SK-N-SH (cell line): ENCODE measurements at regions not wholly inside any gene's neighbourhood (a gene's known extent, or its start where the extent isn't known, plus 50 kb on each side); places are given as distances from the start of the nearest gene placed in this dataset.

Source experiments
- CTCF ChIA-PET: fragments of 300-600, 350-600 bp; formaldehyde crosslinking; extraction: SDS; loops from one replicate; lab custom pipeline; 2021; lab: Yijun Ruan, JAX
- POLR2A ChIA-PET: fragments of 350-600 bp; sonication (Branson Sonifier 250); formaldehyde crosslinking; extraction: SDS; loops from one replicate; lab custom pipeline; 2020; ENCODE audit warnings: antibody characterized with exemption, inconsistent platforms; lab: Yijun Ruan, JAX
- DNase-seq: peaks from one replicate; pipeline ENCODE4 v3.0.0; 2012
- H2AFZ ChIP-seq: fragments of 200-600 bp; sonication (generic); 2 replicates; pipeline ENCODE4 v1.8.1; 2016; ENCODE audit warnings: antibody characterized with exemption, mild to moderate bottlenecking, low read depth
- H3F3A ChIP-seq: fragments of 200-600 bp; sonication (generic); replicated peaks from 2 replicates; pipeline ENCODE3; 2016; ENCODE audit warnings: antibody characterized with exemption, mild to moderate bottlenecking; ENCODE audit not compliant: insufficient read depth
- H3K27ac ChIP-seq, 2 experiments: fragments of 200-500 bp in 1 of 2; fragments of 200-600 bp in 1 of 2; sonication (Bioruptor generic) in 1 of 2; sonication (generic), shearing (Covaris generic) in 1 of 2; 2 replicates each; pipeline versions ENCODE4 v1.5.1 to v1.6.1; 2014 to 2016; ENCODE audit warnings: low read depth in 2 of 2, inconsistent platforms in 1 of 2, low read length in 1 of 2, mild to moderate bottlenecking in 1 of 2, mixed read lengths in 1 of 2
- H3K27me3 ChIP-seq: fragments of 200-600 bp; sonication (generic), shearing (Covaris generic); 2 replicates; pipeline ENCODE4 v1.6.1; 2016; ENCODE audit warnings: mixed run types; ENCODE audit not compliant: insufficient read depth
- H3K36me3 ChIP-seq, 2 experiments: fragments of 200-500 bp in 1 of 2; fragments of 200-600 bp in 1 of 2; sonication (Bioruptor generic) in 1 of 2; sonication (generic) in 1 of 2; replicated peaks in 1 of 2; 2 replicates each; pipeline versions ENCODE3 to v1.5.1; 2014 to 2016; ENCODE audit warnings: low read length in 1 of 2, mild to moderate bottlenecking in 1 of 2; ENCODE audit not compliant: insufficient read depth in 2 of 2, control insufficient read depth in 1 of 2
- H3K4me1 ChIP-seq, 2 experiments: fragments of 200-500 bp in 1 of 2; fragments of 200-600 bp in 1 of 2; sonication (Bioruptor generic) in 1 of 2; sonication (generic), shearing (Covaris generic) in 1 of 2; 2 replicates each; pipeline versions ENCODE4 v1.5.1 to v1.6.1; 2014 to 2016; ENCODE audit warnings: low read depth in 1 of 2, low read length in 1 of 2, mixed run types in 1 of 2; ENCODE audit not compliant: insufficient read depth in 2 of 2, control insufficient read depth in 1 of 2
- H3K4me2 ChIP-seq: fragments of 200-600 bp; sonication (generic), shearing (Covaris generic); 2 replicates; pipeline ENCODE4 v1.6.1; 2017; ENCODE audit warnings: mixed run types
- H3K4me3 ChIP-seq, 2 experiments: fragments of 200-500 bp in 1 of 2; fragments of 200-600 bp in 1 of 2; sonication (Bioruptor generic) in 1 of 2; sonication (generic), shearing (Covaris generic) in 1 of 2; 2 replicates each; pipeline versions ENCODE4 v1.5.1 to v1.8.1; 2014 to 2016; ENCODE audit warnings: low read depth in 2 of 2, inconsistent platforms in 1 of 2, low read length in 1 of 2, mild to moderate bottlenecking in 1 of 2, mixed read lengths in 1 of 2, moderate library complexity in 1 of 2
- H3K79me2 ChIP-seq: fragments of 200-600 bp; sonication (generic); 2 replicates; pipeline ENCODE4 v1.8.1; 2017; ENCODE audit warnings: mild to moderate bottlenecking; ENCODE audit not compliant: insufficient read depth
- H3K9ac ChIP-seq: fragments of 200-600 bp; sonication (generic); 2 replicates; pipeline ENCODE4 v1.6.1; 2017; ENCODE audit warnings: mixed run types
- H3K9me2 ChIP-seq: fragments of 200-600 bp; sonication (generic); 2 replicates; pipeline ENCODE4 v1.6.1; 2017; ENCODE audit warnings: mixed run types
- H3K9me3 ChIP-seq: fragments of 200-600 bp; sonication (generic); 2 replicates; pipeline ENCODE4 v1.6.1; 2017; ENCODE audit warnings: mixed run types, mild to moderate bottlenecking, moderate library complexity
- H4K20me1 ChIP-seq: fragments of 200-600 bp; sonication (generic); 2 replicates; pipeline ENCODE4 v1.6.1; 2017; ENCODE audit warnings: mild to moderate bottlenecking, mixed run types; ENCODE audit not compliant: insufficient read depth
- ELF1 ChIP-seq: IDR thresholded peaks from 2 replicates; pipeline ENCODE4 v1.4.0; 2012
- EP300 ChIP-seq, 2 experiments: IDR thresholded peaks; 2 replicates each; pipeline versions ENCODE4 v1.4.0 to v1.6.1; 2012; ENCODE audit warnings: borderline replicate concordance in 1 of 2, low read depth in 1 of 2, low read length in 1 of 2
- EZH2phosphoT487 ChIP-seq: fragments of 200-600 bp; sonication (generic); IDR thresholded peaks from 2 replicates; pipeline ENCODE4 v1.6.1; 2017; ENCODE audit warnings: low read depth, mixed run types, mild to moderate bottlenecking, antibody characterized with exemption, moderate library complexity, borderline replicate concordance
- FOXM1 ChIP-seq: IDR thresholded peaks from 2 replicates; pipeline ENCODE4 v1.4.0; 2012; ENCODE audit warnings: low read depth, mild to moderate bottlenecking
- JUND ChIP-seq: IDR thresholded peaks from 2 replicates; pipeline ENCODE4 v1.4.0; 2012
- MXI1 ChIP-seq: IDR thresholded peaks from 2 replicates; pipeline ENCODE4 v1.6.1; 2012; ENCODE audit warnings: mild to moderate bottlenecking, low read depth, low read length, improper control_type of control experiment
- NFIC ChIP-seq: IDR thresholded peaks from 2 replicates; pipeline ENCODE4 v1.4.0; 2012; ENCODE audit warnings: borderline replicate concordance
- NRF1 ChIP-seq: IDR thresholded peaks from 2 replicates; pipeline ENCODE4 v1.6.1; 2012; ENCODE audit warnings: low read depth, mild to moderate bottlenecking, low read length
- POLR2AphosphoS5 ChIP-seq: IDR thresholded peaks from 2 replicates; pipeline ENCODE4 v1.6.1; 2012; ENCODE audit warnings: low read depth, low read length
- RCOR1 ChIP-seq: fragments of 150-350 bp; IDR thresholded peaks from 2 replicates; pipeline ENCODE4 v1.6.1; 2017; ENCODE audit warnings: antibody characterized with exemption, low read length
- RXRA ChIP-seq: IDR thresholded peaks from 2 replicates; pipeline ENCODE4 v1.4.0; 2012; ENCODE audit warnings: low read depth, mild to moderate bottlenecking, borderline replicate concordance
- SMC3 ChIP-seq: IDR thresholded peaks from 2 replicates; pipeline ENCODE4 v1.6.1; 2012; ENCODE audit warnings: low read depth, low read length, improper control_type of control experiment
- TCF12 ChIP-seq: IDR thresholded peaks from 2 replicates; pipeline ENCODE4 v1.4.0; 2012
- YY1 ChIP-seq: IDR thresholded peaks from 2 replicates; pipeline ENCODE4 v1.4.0; 2012; ENCODE audit warnings: low read depth, mild to moderate bottlenecking
- WGBS: methylation state at CpG from one replicate; pipeline ENCODE4 v1.1.6; 2017; ENCODE audit warnings: low lambda C conversion rate; 5-methylcytosine and 5-hydroxymethylcytosine counted together
- TF ChIP-seq, protein P1 (sequence below): fragments of 150-350 bp; IDR thresholded peaks from 2 replicates; pipeline ENCODE4 v1.6.1; 2016; ENCODE audit warnings: mild to moderate bottlenecking, low read depth, low read length
- TF ChIP-seq, protein P2 (sequence below): IDR thresholded peaks from 2 replicates; pipeline ENCODE4 v1.4.0; 2012; ENCODE audit warnings: low read depth
- TF ChIP-seq, protein P3 (sequence below): IDR thresholded peaks from 2 replicates; pipeline ENCODE4 v1.4.0; 2012; ENCODE audit warnings: low read depth, borderline replicate concordance
- TF ChIP-seq, protein P4 (sequence below): IDR thresholded peaks from 2 replicates; pipeline ENCODE4 v1.6.1; 2012; ENCODE audit warnings: mild to moderate bottlenecking, low read depth, low read length, moderate library complexity

DNA sequence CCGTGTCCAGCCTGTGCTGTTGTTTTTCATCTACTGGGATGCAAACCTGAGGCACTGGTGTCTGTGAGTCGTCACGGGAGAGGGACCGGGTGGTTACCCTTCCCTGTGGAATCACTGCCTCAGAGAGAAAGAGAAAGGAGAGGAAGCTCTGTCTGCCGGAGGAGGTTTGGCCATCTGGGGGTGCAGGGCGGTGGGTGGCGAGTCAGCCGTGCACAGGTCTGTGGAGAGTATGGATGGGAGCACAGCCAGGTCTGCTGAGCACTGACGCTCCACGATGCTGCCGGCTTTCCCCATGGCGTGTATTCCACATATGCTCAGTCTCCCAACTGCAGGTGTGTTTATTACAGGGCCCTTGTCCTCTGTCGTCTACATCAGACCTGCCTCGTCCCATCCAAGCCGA, 395.2 kb upstream of the IRX4 start:
- 5% methylated on average over 15 of the region's 15 CpGs for WGBS
- Histone ChIP-seq H3K27me3 (peaks cover 27% of the 10 kb centered on the region; the same call in 1 of the 2 replicates), H2AFZ (no peak overlapping the region), H3F3A (no peaks in the 10 kb centered on the region), H3K27ac (no peak overlapping the region), H3K4me1 (no peaks in the 10 kb centered on the region), H3K9ac (no peak overlapping the region), H3K4me3 (no peak overlapping the region), H3K9me2 (no peaks in the 10 kb centered on the region), H3K79me2 (no peaks in the 10 kb centered on the region), H3K4me2 (no peak overlapping the region), H3K36me3 (no peaks in the 10 kb centered on the region), H4K20me1 (no peaks in the 10 kb centered on the region), H3K9me3 (no peaks in the 10 kb centered on the region)
- TF ChIP-seq EZH2phosphoT487: no peak
- no peak for TF ChIP-seq YY1
- TF ChIP-seq ELF1: no peak
- TF ChIP-seq JUND: no peak
- TF ChIP-seq EP300 (IDR thresholded peaks at IDR 0.05; ENCODE audit: borderline replicate concordance in 1 of 2, low read depth in 1 of 2, low read length in 1 of 2): no peak
- TF ChIP-seq, protein P1, sequence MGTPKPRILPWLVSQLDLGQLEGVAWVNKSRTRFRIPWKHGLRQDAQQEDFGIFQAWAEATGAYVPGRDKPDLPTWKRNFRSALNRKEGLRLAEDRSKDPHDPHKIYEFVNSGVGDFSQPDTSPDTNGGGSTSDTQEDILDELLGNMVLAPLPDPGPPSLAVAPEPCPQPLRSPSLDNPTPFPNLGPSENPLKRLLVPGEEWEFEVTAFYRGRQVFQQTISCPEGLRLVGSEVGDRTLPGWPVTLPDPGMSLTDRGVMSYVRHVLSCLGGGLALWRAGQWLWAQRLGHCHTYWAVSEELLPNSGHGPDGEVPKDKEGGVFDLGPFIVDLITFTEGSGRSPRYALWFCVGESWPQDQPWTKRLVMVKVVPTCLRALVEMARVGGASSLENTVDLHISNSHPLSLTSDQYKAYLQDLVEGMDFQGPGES: no peak
- TF ChIP-seq, protein P2, sequence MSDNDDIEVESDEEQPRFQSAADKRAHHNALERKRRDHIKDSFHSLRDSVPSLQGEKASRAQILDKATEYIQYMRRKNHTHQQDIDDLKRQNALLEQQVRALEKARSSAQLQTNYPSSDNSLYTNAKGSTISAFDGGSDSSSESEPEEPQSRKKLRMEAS: no peak
- TF ChIP-seq RCOR1: no peak
- no peak for TF ChIP-seq POLR2AphosphoS5
- TF ChIP-seq, protein P3, sequence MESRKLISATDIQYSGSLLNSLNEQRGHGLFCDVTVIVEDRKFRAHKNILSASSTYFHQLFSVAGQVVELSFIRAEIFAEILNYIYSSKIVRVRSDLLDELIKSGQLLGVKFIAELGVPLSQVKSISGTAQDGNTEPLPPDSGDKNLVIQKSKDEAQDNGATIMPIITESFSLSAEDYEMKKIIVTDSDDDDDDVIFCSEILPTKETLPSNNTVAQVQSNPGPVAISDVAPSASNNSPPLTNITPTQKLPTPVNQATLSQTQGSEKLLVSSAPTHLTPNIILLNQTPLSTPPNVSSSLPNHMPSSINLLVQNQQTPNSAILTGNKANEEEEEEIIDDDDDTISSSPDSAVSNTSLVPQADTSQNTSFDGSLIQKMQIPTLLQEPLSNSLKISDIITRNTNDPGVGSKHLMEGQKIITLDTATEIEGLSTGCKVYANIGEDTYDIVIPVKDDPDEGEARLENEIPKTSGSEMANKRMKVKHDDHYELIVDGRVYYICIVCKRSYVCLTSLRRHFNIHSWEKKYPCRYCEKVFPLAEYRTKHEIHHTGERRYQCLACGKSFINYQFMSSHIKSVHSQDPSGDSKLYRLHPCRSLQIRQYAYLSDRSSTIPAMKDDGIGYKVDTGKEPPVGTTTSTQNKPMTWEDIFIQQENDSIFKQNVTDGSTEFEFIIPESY: no peak
- TF ChIP-seq TCF12: no peak
- TF ChIP-seq FOXM1: no peak
- no peak for TF ChIP-seq RXRA
- ChIA-PET POLR2A (no interaction called here), CTCF (no interaction called here)
- DNase-seq: no peak

DNA sequence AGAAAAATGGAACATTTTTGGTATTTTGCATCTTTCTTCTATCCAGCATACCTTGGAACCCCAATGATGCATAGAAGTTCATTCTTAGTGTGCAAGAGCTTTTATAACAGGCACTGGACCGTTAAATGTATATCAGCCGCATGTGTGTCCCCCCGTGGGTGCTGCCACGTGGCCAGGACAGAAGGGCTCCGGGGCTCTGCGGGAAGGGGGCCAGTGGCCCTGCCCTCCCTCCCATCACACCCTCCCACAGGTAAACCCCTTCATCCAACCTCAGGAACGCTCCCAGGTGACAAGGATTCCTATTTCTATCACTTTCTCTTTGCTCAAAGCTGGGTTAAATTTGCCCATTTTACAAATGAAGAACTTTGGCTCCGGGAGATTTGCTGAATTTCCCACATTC, 393.4 kb upstream of the IRX4 start:
- Histone ChIP-seq H3K27me3 (peaks cover 27% of the 10 kb centered on the region; the same call in 1 of the 2 replicates), H3K4me1 (no peaks in the 10 kb centered on the region), H3K9me2 (no peaks in the 10 kb centered on the region), H3K4me3 (no peak overlapping the region), H3K9me3 (no peaks in the 10 kb centered on the region), H3K27ac (no peak overlapping the region), H2AFZ (no peak overlapping the region), H3K36me3 (no peaks in the 10 kb centered on the region), H4K20me1 (no peaks in the 10 kb centered on the region), H3K9ac (no peak overlapping the region), H3K79me2 (no peaks in the 10 kb centered on the region), H3K4me2 (no peak overlapping the region), H3F3A (no peaks in the 10 kb centered on the region)
- CTCF ChIA-PET: no interaction called here
- POLR2A ChIA-PET: no interaction called here
- DNase-seq: no peak
- WGBS: 1% methylated on average over 6 of the region's 8 CpGs
- no peak for TF ChIP-seq POLR2AphosphoS5
- TF ChIP-seq NRF1: no peak
- TF ChIP-seq, protein P2: no peak
- TF ChIP-seq, protein P1: no peak
- no peak for TF ChIP-seq NFIC
- TF ChIP-seq, protein P4, sequence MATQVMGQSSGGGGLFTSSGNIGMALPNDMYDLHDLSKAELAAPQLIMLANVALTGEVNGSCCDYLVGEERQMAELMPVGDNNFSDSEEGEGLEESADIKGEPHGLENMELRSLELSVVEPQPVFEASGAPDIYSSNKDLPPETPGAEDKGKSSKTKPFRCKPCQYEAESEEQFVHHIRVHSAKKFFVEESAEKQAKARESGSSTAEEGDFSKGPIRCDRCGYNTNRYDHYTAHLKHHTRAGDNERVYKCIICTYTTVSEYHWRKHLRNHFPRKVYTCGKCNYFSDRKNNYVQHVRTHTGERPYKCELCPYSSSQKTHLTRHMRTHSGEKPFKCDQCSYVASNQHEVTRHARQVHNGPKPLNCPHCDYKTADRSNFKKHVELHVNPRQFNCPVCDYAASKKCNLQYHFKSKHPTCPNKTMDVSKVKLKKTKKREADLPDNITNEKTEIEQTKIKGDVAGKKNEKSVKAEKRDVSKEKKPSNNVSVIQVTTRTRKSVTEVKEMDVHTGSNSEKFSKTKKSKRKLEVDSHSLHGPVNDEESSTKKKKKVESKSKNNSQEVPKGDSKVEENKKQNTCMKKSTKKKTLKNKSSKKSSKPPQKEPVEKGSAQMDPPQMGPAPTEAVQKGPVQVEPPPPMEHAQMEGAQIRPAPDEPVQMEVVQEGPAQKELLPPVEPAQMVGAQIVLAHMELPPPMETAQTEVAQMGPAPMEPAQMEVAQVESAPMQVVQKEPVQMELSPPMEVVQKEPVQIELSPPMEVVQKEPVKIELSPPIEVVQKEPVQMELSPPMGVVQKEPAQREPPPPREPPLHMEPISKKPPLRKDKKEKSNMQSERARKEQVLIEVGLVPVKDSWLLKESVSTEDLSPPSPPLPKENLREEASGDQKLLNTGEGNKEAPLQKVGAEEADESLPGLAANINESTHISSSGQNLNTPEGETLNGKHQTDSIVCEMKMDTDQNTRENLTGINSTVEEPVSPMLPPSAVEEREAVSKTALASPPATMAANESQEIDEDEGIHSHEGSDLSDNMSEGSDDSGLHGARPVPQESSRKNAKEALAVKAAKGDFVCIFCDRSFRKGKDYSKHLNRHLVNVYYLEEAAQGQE: no peak
- no peak for TF ChIP-seq SMC3
- TF ChIP-seq YY1: no peak
- no peak for TF ChIP-seq MXI1
